SK-N-SH (cell line): ENCODE measurements at regions not wholly inside any gene's neighbourhood (a gene's known extent, or its start where the extent isn't known, plus 50 kb on each side); places are given as distances from the start of the nearest gene placed in this dataset.

Experiments
- CTCF ChIA-PET: fragments of 300-600, 350-600 bp; formaldehyde crosslinking; extraction: SDS; loops from one replicate; lab custom pipeline; 2021; lab: Yijun Ruan, JAX
- POLR2A ChIA-PET: fragments of 350-600 bp; sonication (Branson Sonifier 250); formaldehyde crosslinking; extraction: SDS; loops from one replicate; lab custom pipeline; 2020; ENCODE audit warnings: antibody characterized with exemption, inconsistent platforms; lab: Yijun Ruan, JAX
- DNase-seq: peaks from one replicate; pipeline ENCODE4 v3.0.0; 2012
- H2AFZ ChIP-seq: fragments of 200-600 bp; sonication (generic); 2 replicates; pipeline ENCODE4 v1.8.1; 2016; ENCODE audit warnings: antibody characterized with exemption, mild to moderate bottlenecking, low read depth
- H3F3A ChIP-seq: fragments of 200-600 bp; sonication (generic); replicated peaks from 2 replicates; pipeline ENCODE3; 2016; ENCODE audit warnings: antibody characterized with exemption, mild to moderate bottlenecking; ENCODE audit not compliant: insufficient read depth
- H3K27ac ChIP-seq, 2 experiments: fragments of 200-500 bp in 1 of 2; fragments of 200-600 bp in 1 of 2; sonication (Bioruptor generic) in 1 of 2; sonication (generic), shearing (Covaris generic) in 1 of 2; 2 replicates each; pipeline versions ENCODE4 v1.5.1 to v1.6.1; 2014 to 2016; ENCODE audit warnings: low read depth in 2 of 2, inconsistent platforms in 1 of 2, low read length in 1 of 2, mild to moderate bottlenecking in 1 of 2, mixed read lengths in 1 of 2
- H3K27me3 ChIP-seq: fragments of 200-600 bp; sonication (generic), shearing (Covaris generic); 2 replicates; pipeline ENCODE4 v1.6.1; 2016; ENCODE audit warnings: mixed run types; ENCODE audit not compliant: insufficient read depth
- H3K36me3 ChIP-seq, 2 experiments: fragments of 200-500 bp in 1 of 2; fragments of 200-600 bp in 1 of 2; sonication (Bioruptor generic) in 1 of 2; sonication (generic) in 1 of 2; replicated peaks in 1 of 2; 2 replicates each; pipeline versions ENCODE3 to v1.5.1; 2014 to 2016; ENCODE audit warnings: low read length in 1 of 2, mild to moderate bottlenecking in 1 of 2; ENCODE audit not compliant: insufficient read depth in 2 of 2, control insufficient read depth in 1 of 2
- H3K4me1 ChIP-seq, 2 experiments: fragments of 200-500 bp in 1 of 2; fragments of 200-600 bp in 1 of 2; sonication (Bioruptor generic) in 1 of 2; sonication (generic), shearing (Covaris generic) in 1 of 2; 2 replicates each; pipeline versions ENCODE4 v1.5.1 to v1.6.1; 2014 to 2016; ENCODE audit warnings: low read depth in 1 of 2, low read length in 1 of 2, mixed run types in 1 of 2; ENCODE audit not compliant: insufficient read depth in 2 of 2, control insufficient read depth in 1 of 2
- H3K4me2 ChIP-seq: fragments of 200-600 bp; sonication (generic), shearing (Covaris generic); 2 replicates; pipeline ENCODE4 v1.6.1; 2017; ENCODE audit warnings: mixed run types
- H3K4me3 ChIP-seq, 2 experiments: fragments of 200-500 bp in 1 of 2; fragments of 200-600 bp in 1 of 2; sonication (Bioruptor generic) in 1 of 2; sonication (generic), shearing (Covaris generic) in 1 of 2; 2 replicates each; pipeline versions ENCODE4 v1.5.1 to v1.8.1; 2014 to 2016; ENCODE audit warnings: low read depth in 2 of 2, inconsistent platforms in 1 of 2, low read length in 1 of 2, mild to moderate bottlenecking in 1 of 2, mixed read lengths in 1 of 2, moderate library complexity in 1 of 2
- H3K79me2 ChIP-seq: fragments of 200-600 bp; sonication (generic); 2 replicates; pipeline ENCODE4 v1.8.1; 2017; ENCODE audit warnings: mild to moderate bottlenecking; ENCODE audit not compliant: insufficient read depth
- H3K9ac ChIP-seq: fragments of 200-600 bp; sonication (generic); 2 replicates; pipeline ENCODE4 v1.6.1; 2017; ENCODE audit warnings: mixed run types
- H3K9me2 ChIP-seq: fragments of 200-600 bp; sonication (generic); 2 replicates; pipeline ENCODE4 v1.6.1; 2017; ENCODE audit warnings: mixed run types
- H3K9me3 ChIP-seq: fragments of 200-600 bp; sonication (generic); 2 replicates; pipeline ENCODE4 v1.6.1; 2017; ENCODE audit warnings: mixed run types, mild to moderate bottlenecking, moderate library complexity
- H4K20me1 ChIP-seq: fragments of 200-600 bp; sonication (generic); 2 replicates; pipeline ENCODE4 v1.6.1; 2017; ENCODE audit warnings: mild to moderate bottlenecking, mixed run types; ENCODE audit not compliant: insufficient read depth
- CTCF ChIP-seq: fragments of 200-600 bp; sonication (generic); IDR thresholded peaks from 2 replicates; pipeline ENCODE4 v1.6.1; 2017; ENCODE audit warnings: antibody characterized with exemption, mild to moderate bottlenecking, moderate library complexity
- ELF1 ChIP-seq: IDR thresholded peaks from 2 replicates; pipeline ENCODE4 v1.4.0; 2012
- EP300 ChIP-seq, 2 experiments: IDR thresholded peaks; 2 replicates each; pipeline versions ENCODE4 v1.4.0 to v1.6.1; 2012; ENCODE audit warnings: borderline replicate concordance in 1 of 2, low read depth in 1 of 2, low read length in 1 of 2
- EZH2phosphoT487 ChIP-seq: fragments of 200-600 bp; sonication (generic); IDR thresholded peaks from 2 replicates; pipeline ENCODE4 v1.6.1; 2017; ENCODE audit warnings: low read depth, mixed run types, mild to moderate bottlenecking, antibody characterized with exemption, moderate library complexity, borderline replicate concordance
- GABPA ChIP-seq: IDR thresholded peaks from 2 replicates; pipeline ENCODE4 v1.4.0; 2012; ENCODE audit warnings: low read depth, mild to moderate bottlenecking
- IRF3 ChIP-seq: fragments of 150-350 bp; IDR thresholded peaks from 2 replicates; pipeline ENCODE4 v1.6.1; 2016; ENCODE audit warnings: mild to moderate bottlenecking, low read depth, low read length
- JUND ChIP-seq: IDR thresholded peaks from 2 replicates; pipeline ENCODE4 v1.4.0; 2012
- MAX ChIP-seq: IDR thresholded peaks from 2 replicates; pipeline ENCODE4 v1.4.0; 2012; ENCODE audit warnings: low read depth
- NFIC ChIP-seq: IDR thresholded peaks from 2 replicates; pipeline ENCODE4 v1.4.0; 2012; ENCODE audit warnings: borderline replicate concordance
- PBX3 ChIP-seq: IDR thresholded peaks from 2 replicates; pipeline ENCODE4; 2012
- POLR2AphosphoS5 ChIP-seq: IDR thresholded peaks from 2 replicates; pipeline ENCODE4 v1.6.1; 2012; ENCODE audit warnings: low read depth, low read length
- REST ChIP-seq: IDR thresholded peaks from 2 replicates; pipeline ENCODE4 v1.6.1; 2012; ENCODE audit warnings: mild to moderate bottlenecking, low read depth, low read length, moderate library complexity
- RFX5 ChIP-seq: IDR thresholded peaks from 2 replicates; pipeline ENCODE4 v1.6.1; 2012; ENCODE audit warnings: mild to moderate bottlenecking, improper control_type of control experiment, low read length
- TCF12 ChIP-seq: IDR thresholded peaks from 2 replicates; pipeline ENCODE4 v1.4.0; 2012
- TEAD4 ChIP-seq: IDR thresholded peaks from 2 replicates; pipeline ENCODE4 v1.4.0; 2012; ENCODE audit warnings: mild to moderate bottlenecking, borderline replicate concordance; ENCODE audit not compliant: insufficient read depth
- USF1 ChIP-seq: IDR thresholded peaks from 2 replicates; pipeline ENCODE4 v1.4.0; 2012; ENCODE audit warnings: low read depth, borderline replicate concordance
- USF2 ChIP-seq: fragments of 150-350 bp; IDR thresholded peaks from 2 replicates; pipeline ENCODE4 v1.6.1; 2017; ENCODE audit warnings: antibody characterized with exemption, low read length, low read depth, borderline replicate concordance
- YY1 ChIP-seq: IDR thresholded peaks from 2 replicates; pipeline ENCODE4 v1.4.0; 2012; ENCODE audit warnings: low read depth, mild to moderate bottlenecking
- ZBTB33 ChIP-seq: IDR thresholded peaks from 2 replicates; pipeline ENCODE4 v1.4.0; 2012; ENCODE audit warnings: low read depth, borderline replicate concordance
- WGBS: methylation state at CpG from one replicate; pipeline ENCODE4 v1.1.6; 2017; ENCODE audit warnings: low lambda C conversion rate; 5-methylcytosine and 5-hydroxymethylcytosine counted together

GRCh38 chr6:91826128-91826527 lies 1239.3 kb upstream of the MAP3K7 start:
- 16% methylated on average over 2 of the region's 2 CpGs for WGBS
- H4K20me1 ChIP-seq = no peaks in the 10 kb centered on the region
- H3K9me3 ChIP-seq = no peaks in the 10 kb centered on the region
- no peaks in the 10 kb centered on the region for H3K36me3 ChIP-seq
- TF ChIP-seq NFIC (no peak), YY1 (no peak), POLR2AphosphoS5 (no peak), GABPA (no peak), EP300 (IDR thresholded peaks at IDR 0.05; ENCODE audit: borderline replicate concordance in 1 of 2, low read depth in 1 of 2, low read length in 1 of 2) (no peak), ZBTB33 (no peak), TCF12 (no peak), ELF1 (no peak), JUND (no peak), TEAD4 (no peak), RFX5 (no peak), MAX (no peak), PBX3 (no peak), CTCF (no peak), USF1 (no peak), REST (no peak), USF2 (no peak), EZH2phosphoT487 (no peak), IRF3 (no peak)
- no peak overlapping the region for H3K9ac ChIP-seq
- no peak overlapping the region for H2AFZ ChIP-seq
- H3K4me1 ChIP-seq = no peaks in the 10 kb centered on the region
- H3K4me2 ChIP-seq = no peak overlapping the region
- ChIA-PET POLR2A (no interaction called here), CTCF (no interaction called here)
- no peaks in the 10 kb centered on the region for H3K27me3 ChIP-seq
- H3K4me3 ChIP-seq = no peak overlapping the region
- no peaks in the 10 kb centered on the region for H3K79me2 ChIP-seq
- no peak for DNase-seq
- H3K27ac ChIP-seq = no peak overlapping the region
- H3K9me2 ChIP-seq = no peaks in the 10 kb centered on the region
- H3F3A ChIP-seq = no peaks in the 10 kb centered on the region
